Neutrophil (primary cell): ENCODE measurements at regions not wholly inside any gene's neighbourhood (a gene's known extent, or its start where the extent isn't known, plus 50 kb on each side); places are given as distances from the start of the nearest gene placed in this dataset.

Experiments
- H3K27ac ChIP-seq: fragments of 200-600 bp; sonication (generic); 2 replicates; pipeline ENCODE4 v1.5.1; 2016; ENCODE audit warnings: mild to moderate bottlenecking, moderate library complexity
- H3K27me3 ChIP-seq: fragments of 200-600 bp; sonication (generic); 2 replicates; pipeline ENCODE4 v1.6.0; 2016; ENCODE audit warnings: mild to moderate bottlenecking
- H3K36me3 ChIP-seq: fragments of 200-600 bp; sonication (generic); 2 replicates; pipeline ENCODE4 v1.5.1; 2017
- H3K4me1 ChIP-seq, 2 experiments: fragments of 200-600 bp in 1 of 2; sonication (generic) in 1 of 2; 1 replicate in 1 of 2; 2 replicates in 1 of 2; pipeline versions ENCODE4 v1.5.1 to v1.6.1; 2013 to 2016; ENCODE audit warnings: low read depth in 1 of 2, low read length in 1 of 2, mild to moderate bottlenecking in 1 of 2, moderate library complexity in 1 of 2; ENCODE audit not compliant: control insufficient read depth in 1 of 2, insufficient read depth in 1 of 2
- H3K4me3 ChIP-seq, 2 experiments: fragments of 200-600 bp in 1 of 2; sonication (generic) in 1 of 2; 1 replicate in 1 of 2; 2 replicates in 1 of 2; pipeline ENCODE4 v1.5.1; 2013 to 2016; ENCODE audit warnings: low read depth in 1 of 2, low read length in 1 of 2, mild to moderate bottlenecking in 1 of 2, moderate library complexity in 1 of 2
- H3K9me3 ChIP-seq: fragments of 200-600 bp; sonication (generic); 2 replicates; pipeline ENCODE4 v1.5.1; 2016
- CTCF ChIP-seq: fragments of 200-600 bp; sonication (generic); IDR thresholded peaks from 2 replicates; pipeline ENCODE4 v1.5.1; 2016; ENCODE audit warnings: antibody characterized with exemption

GRCh38 chr2:236841389-236841788, 244.3 kb upstream of the COPS8 start:
- Histone ChIP-seq H3K4me1 (no peaks in the 10 kb centered on the region), H3K36me3 (no peaks in the 10 kb centered on the region), H3K27ac (no peak overlapping the region), H3K27me3 (peaks cover 21% of the 10 kb centered on the region), H3K9me3 (no peaks in the 10 kb centered on the region), H3K4me3 (no peak overlapping the region)
- TF ChIP-seq CTCF, result no peak

GRCh38 chr2:236843161-236843968, 242.3 kb upstream of the COPS8 start:
- TF ChIP-seq CTCF, result no peak

GRCh38 chr2:236844711-236845110, 241.0 kb upstream of the COPS8 start:
- no peak for TF ChIP-seq CTCF
- no peaks in the 10 kb centered on the region for H3K9me3 ChIP-seq
- H3K4me1 ChIP-seq, result no peaks in the 10 kb centered on the region
- H3K27me3 ChIP-seq, result peaks cover 9% of the 10 kb centered on the region
- H3K27ac ChIP-seq, result no peak overlapping the region
- H3K4me3 ChIP-seq, result no peak overlapping the region
- no peaks in the 10 kb centered on the region for H3K36me3 ChIP-seq

More at GRCh38 chr2:236843161-236843968, 242.3 kb upstream of the COPS8 start:
- H3K27ac ChIP-seq, result no peak overlapping the region
- H3K27me3 ChIP-seq, result peaks cover 15% of the 10 kb centered on the region
- H3K4me3 ChIP-seq, result no peak overlapping the region
- no peaks in the 10 kb centered on the region for H3K36me3 ChIP-seq
- no peaks in the 10 kb centered on the region for H3K4me1 ChIP-seq
- no peaks in the 10 kb centered on the region for H3K9me3 ChIP-seq

GRCh38 chr2:236847023-236847422, 238.7 kb upstream of the COPS8 start:
- Histone ChIP-seq H3K36me3 (no peaks in the 10 kb centered on the region), H3K27ac (no peak overlapping the region), H3K27me3 (no peaks in the 10 kb centered on the region), H3K4me3 (no peak overlapping the region), H3K9me3 (no peaks in the 10 kb centered on the region), H3K4me1 (no peaks in the 10 kb centered on the region)
- TF ChIP-seq CTCF, result no peak

GRCh38 chr2:236847538-236848263, 238.0 kb upstream of the COPS8 start:
- Histone ChIP-seq H3K27me3 (no peaks in the 10 kb centered on the region), H3K4me1 (no peaks in the 10 kb centered on the region), H3K27ac (no peak overlapping the region), H3K9me3 (no peaks in the 10 kb centered on the region), H3K4me3 (no peak overlapping the region), H3K36me3 (no peaks in the 10 kb centered on the region)
- TF ChIP-seq CTCF, result no peak
